ENCODE measurements at regions not wholly inside any gene's neighbourhood (a gene's known extent, or its start where the extent isn't known, plus 50 kb on each side); places are given as distances from the start of the nearest gene placed in this dataset.

DNA sequence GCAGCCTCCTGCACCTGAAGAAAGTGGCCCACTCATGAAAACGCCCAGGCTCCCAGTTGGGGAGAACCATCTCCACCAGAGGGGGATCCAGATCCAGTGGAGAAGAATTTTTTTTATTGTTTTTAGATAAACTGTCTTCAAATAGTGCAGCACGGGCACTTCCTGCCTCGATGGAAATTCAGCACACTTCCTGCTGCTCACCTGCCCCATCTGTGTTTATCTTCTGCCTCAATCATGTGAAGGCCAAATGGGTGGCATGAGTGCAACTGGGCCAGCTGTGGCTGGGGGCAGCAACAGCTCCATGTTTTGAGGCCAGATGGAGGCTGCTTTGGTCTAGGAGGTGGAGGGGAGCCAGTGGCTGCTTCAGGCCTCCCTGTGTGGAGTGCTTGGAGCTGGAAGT, 75.9 kb upstream of the WSB1 start:
- TF ChIP-seq, protein P1, sequence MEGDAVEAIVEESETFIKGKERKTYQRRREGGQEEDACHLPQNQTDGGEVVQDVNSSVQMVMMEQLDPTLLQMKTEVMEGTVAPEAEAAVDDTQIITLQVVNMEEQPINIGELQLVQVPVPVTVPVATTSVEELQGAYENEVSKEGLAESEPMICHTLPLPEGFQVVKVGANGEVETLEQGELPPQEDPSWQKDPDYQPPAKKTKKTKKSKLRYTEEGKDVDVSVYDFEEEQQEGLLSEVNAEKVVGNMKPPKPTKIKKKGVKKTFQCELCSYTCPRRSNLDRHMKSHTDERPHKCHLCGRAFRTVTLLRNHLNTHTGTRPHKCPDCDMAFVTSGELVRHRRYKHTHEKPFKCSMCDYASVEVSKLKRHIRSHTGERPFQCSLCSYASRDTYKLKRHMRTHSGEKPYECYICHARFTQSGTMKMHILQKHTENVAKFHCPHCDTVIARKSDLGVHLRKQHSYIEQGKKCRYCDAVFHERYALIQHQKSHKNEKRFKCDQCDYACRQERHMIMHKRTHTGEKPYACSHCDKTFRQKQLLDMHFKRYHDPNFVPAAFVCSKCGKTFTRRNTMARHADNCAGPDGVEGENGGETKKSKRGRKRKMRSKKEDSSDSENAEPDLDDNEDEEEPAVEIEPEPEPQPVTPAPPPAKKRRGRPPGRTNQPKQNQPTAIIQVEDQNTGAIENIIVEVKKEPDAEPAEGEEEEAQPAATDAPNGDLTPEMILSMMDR (IDR thresholded peaks at IDR 0.05) = no peak
- Histone ChIP-seq H3K36me3 (ENCODE audit: control insufficient read depth, insufficient read depth, low read length) (no peaks in the 10 kb centered on the region), H3K4me3 (ENCODE audit: low read length) (no peak overlapping the region), H3K27me3 (ENCODE audit: control insufficient read depth, insufficient read depth, low read length) (no peaks in the 10 kb centered on the region), H3K27ac (ENCODE audit: low read length) (peak overlapping the region; percentile 79), H3K4me1 (ENCODE audit: control insufficient read depth, insufficient read depth, low read length) (peaks cover 12% of the 10 kb centered on the region), H3K9me3 (ENCODE audit: control insufficient read depth, insufficient read depth, low read length) (no peaks in the 10 kb centered on the region)
- Mint-ChIP-seq H3K4me3 (no peak overlapping the region), H3K4me1 (no peaks in the 10 kb centered on the region), H3K27ac (no peak overlapping the region), H3K36me3 (no peaks in the 10 kb centered on the region), H3K27me3 (ENCODE audit: low read depth in 2 of 2) (peaks cover 3 to 8% of the 10 kb centered on the region in 2 donors), H3K9me3 (no peaks in the 10 kb centered on the region)
- intact Hi-C loops (cut with micrococcal nuclease) = no loop called here
- no peak for DNase-seq
- no peak for ATAC-seq
- WGBS (ENCODE audit: insufficient coverage) = 56% methylated on average over 3 of the region's 3 CpGs

DNA sequence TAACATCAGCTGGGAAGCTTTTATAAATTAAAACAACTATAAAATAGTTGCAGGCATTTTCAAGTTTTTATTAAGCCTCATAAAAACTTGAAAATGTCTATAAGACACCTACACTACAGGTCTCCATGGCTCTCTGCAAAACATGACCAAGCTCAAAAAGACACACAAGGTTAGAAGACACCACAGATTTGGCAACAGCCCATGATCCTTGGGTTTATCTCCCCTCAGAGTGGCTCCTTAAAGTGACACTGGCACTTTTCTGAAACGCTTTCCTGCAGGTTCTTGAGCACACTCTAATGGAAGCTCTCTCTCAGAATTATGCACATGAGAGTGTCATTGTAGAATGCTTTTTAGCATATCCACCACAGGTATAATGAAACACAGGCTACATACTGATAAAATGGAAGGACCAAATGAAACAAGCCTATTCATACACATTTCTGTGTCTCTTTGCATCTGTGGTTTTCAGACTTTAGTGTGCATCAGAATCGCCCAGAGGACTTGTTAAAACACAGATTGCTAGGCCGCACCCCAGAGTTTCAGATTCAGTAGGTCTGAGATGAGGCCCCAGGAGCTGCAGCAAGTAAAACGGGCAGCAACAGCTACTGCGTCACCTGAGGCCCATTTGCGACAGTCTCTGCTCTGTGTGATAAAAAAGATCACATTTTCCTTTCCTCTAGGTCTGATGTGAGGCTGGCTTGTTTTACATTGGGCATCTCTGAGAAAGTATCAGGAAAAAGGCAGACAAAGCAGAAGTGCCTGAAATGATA, 75.0 kb upstream of the WSB1 start:
- Histone ChIP-seq H3K4me3 (ENCODE audit: low read length) (no peak overlapping the region), H3K9me3 (ENCODE audit: control insufficient read depth, insufficient read depth, low read length) (no peaks in the 10 kb centered on the region), H3K27me3 (ENCODE audit: control insufficient read depth, insufficient read depth, low read length) (no peaks in the 10 kb centered on the region), H3K27ac (ENCODE audit: low read length) (peak overlapping the region; percentile 79), H3K4me1 (ENCODE audit: control insufficient read depth, insufficient read depth, low read length) (peaks cover 12% of the 10 kb centered on the region), H3K36me3 (ENCODE audit: control insufficient read depth, insufficient read depth, low read length) (no peaks in the 10 kb centered on the region)
- Mint-ChIP-seq H3K27me3 (ENCODE audit: low read depth in 2 of 2) (peaks cover 0 to 2% of the 10 kb centered on the region in 2 donors), H3K9me3 (no peaks in the 10 kb centered on the region), H3K36me3 (no peaks in the 10 kb centered on the region), H3K27ac (no peak overlapping the region), H3K4me3 (no peak overlapping the region), H3K4me1 (no peaks in the 10 kb centered on the region)
- ATAC-seq (peak in 1 of 3 donors; percentile 56), DNase-seq (peak in 1 of 2 donors; percentile 22)
- TF ChIP-seq, protein P1 (IDR thresholded peaks at IDR 0.05) = no peak
- 60% methylated on average over 6 of the region's 6 CpGs for WGBS (ENCODE audit: insufficient coverage)
- intact Hi-C loops (cut with micrococcal nuclease) = no loop called here

DNA sequence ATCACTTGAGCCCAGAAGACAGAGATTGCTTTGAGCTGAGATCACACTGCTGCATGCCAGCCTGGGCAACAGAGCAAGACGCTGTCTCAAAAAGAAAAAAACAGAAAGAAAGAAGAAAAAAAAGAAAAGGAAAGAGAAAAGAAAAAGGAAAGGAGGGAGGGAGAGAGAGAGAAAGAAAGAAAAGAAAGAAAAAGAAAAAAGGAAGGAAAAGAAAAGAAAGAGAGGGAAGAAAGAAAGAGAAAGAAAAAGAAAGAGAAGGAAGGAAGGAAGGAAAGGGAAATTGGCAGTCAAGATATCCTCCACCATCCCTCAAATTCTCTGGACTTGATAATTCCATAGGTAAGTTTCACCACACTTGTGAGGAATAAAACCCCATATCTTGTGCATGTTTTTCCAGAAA, 71.4 kb upstream of the WSB1 start:
- H3K27ac Mint-ChIP-seq = no peak overlapping the region
- H3K4me3 ChIP-seq (ENCODE audit: low read length) = no peak overlapping the region
- peaks cover 8% of the 10 kb centered on the region for H3K4me1 ChIP-seq (ENCODE audit: control insufficient read depth, insufficient read depth, low read length)

More for the DNA sequence above, 71.4 kb upstream of the WSB1 start:
- peaks cover 0 to 3% of the 10 kb centered on the region in 2 donors for H3K27me3 Mint-ChIP-seq (ENCODE audit: low read depth in 2 of 2)
- Histone ChIP-seq H3K27me3 (ENCODE audit: control insufficient read depth, insufficient read depth, low read length) (no peaks in the 10 kb centered on the region), H3K36me3 (ENCODE audit: control insufficient read depth, insufficient read depth, low read length) (no peaks in the 10 kb centered on the region), H3K9me3 (ENCODE audit: control insufficient read depth, insufficient read depth, low read length) (no peaks in the 10 kb centered on the region), H3K27ac (ENCODE audit: low read length) (no peak overlapping the region)
- TF ChIP-seq, protein P1 (IDR thresholded peaks at IDR 0.05) = no peak
- intact Hi-C loops (cut with micrococcal nuclease) = no loop called here
- WGBS (ENCODE audit: insufficient coverage) = 100% methylated on average over 1 of the region's 1 CpG
- no peaks in the 10 kb centered on the region for H3K9me3 Mint-ChIP-seq
- ATAC-seq = no peak
- no peak for DNase-seq
- no peaks in the 10 kb centered on the region for H3K36me3 Mint-ChIP-seq
- no peaks in the 10 kb centered on the region for H3K4me1 Mint-ChIP-seq
- no peak overlapping the region for H3K4me3 Mint-ChIP-seq
